IPS-18a (cell line): ENCODE measurements at regions not wholly inside any gene's neighbourhood (a gene's known extent, or its start where the extent isn't known, plus 50 kb on each side); places are given as distances from the start of the nearest gene placed in this dataset.

ENCODE experiments used
- H3K27ac ChIP-seq: one replicate; pipeline ENCODE4 v1.5.1; 2013; ENCODE audit warnings: low read length
- H3K27me3 ChIP-seq: one replicate; pipeline ENCODE4 v1.6.1; 2013; ENCODE audit warnings: mild to moderate bottlenecking, low read length; ENCODE audit not compliant: control insufficient read depth, insufficient read depth
- H3K36me3 ChIP-seq: one replicate; pipeline ENCODE4 v1.6.1; 2013; ENCODE audit warnings: low read depth, low read length; ENCODE audit not compliant: control insufficient read depth
- H3K4me1 ChIP-seq: one replicate; pipeline ENCODE4 v1.6.1; 2013; ENCODE audit warnings: low read depth, low read length; ENCODE audit not compliant: control insufficient read depth
- H3K4me3 ChIP-seq: one replicate; pipeline ENCODE4 v1.5.1; 2013; ENCODE audit warnings: low read length
- H3K9ac ChIP-seq: one replicate; pipeline ENCODE4 v1.6.1; 2013; ENCODE audit warnings: mild to moderate bottlenecking, low read length, moderate library complexity
- H3K9me3 ChIP-seq: one replicate; pipeline ENCODE4 v1.6.1; 2013; ENCODE audit warnings: low read depth, low read length; ENCODE audit not compliant: control insufficient read depth

- Histone ChIP-seq H3K36me3 (no peaks in the 10 kb centered on the region), H3K9me3 (no peaks in the 10 kb centered on the region), H3K27me3 (no peaks in the 10 kb centered on the region), H3K27ac (no peak overlapping the region), H3K4me3 (no peak overlapping the region), H3K9ac (no peak overlapping the region), H3K4me1 (no peaks in the 10 kb centered on the region)
Observed at GRCh38 chr2:125681976-125682805, 973.8 kb upstream of the GYPC start.

GRCh38 chr2:125684256-125684655 lies 971.7 kb upstream of the GYPC start:
- no peak overlapping the region for H3K9ac ChIP-seq

GRCh38 chr2:125684932-125685331 lies 971.0 kb upstream of the GYPC start:
- Histone ChIP-seq H3K9me3 (no peaks in the 10 kb centered on the region), H3K27ac (no peak overlapping the region), H3K36me3 (no peaks in the 10 kb centered on the region), H3K27me3 (no peaks in the 10 kb centered on the region), H3K4me3 (no peak overlapping the region), H3K4me1 (no peaks in the 10 kb centered on the region), H3K9ac (no peak overlapping the region)

More at GRCh38 chr2:125684256-125684655, 971.7 kb upstream of the GYPC start:
- H3K4me3 ChIP-seq = no peak overlapping the region
- H3K9me3 ChIP-seq = no peaks in the 10 kb centered on the region
- H3K27ac ChIP-seq = no peak overlapping the region
- H3K27me3 ChIP-seq = no peaks in the 10 kb centered on the region
- H3K4me1 ChIP-seq = no peaks in the 10 kb centered on the region
- no peaks in the 10 kb centered on the region for H3K36me3 ChIP-seq

- Histone ChIP-seq H3K27ac (no peak overlapping the region), H3K9ac (no peak overlapping the region)
Observed at GRCh38 chr2:125696560-125696959, 959.4 kb upstream of the GYPC start.

GRCh38 chr2:125698280-125698679 lies 957.7 kb upstream of the GYPC start:
- Histone ChIP-seq H3K27me3 (no peaks in the 10 kb centered on the region), H3K27ac (no peak overlapping the region), H3K9me3 (no peaks in the 10 kb centered on the region), H3K9ac (no peak overlapping the region), H3K4me1 (no peaks in the 10 kb centered on the region), H3K36me3 (no peaks in the 10 kb centered on the region), H3K4me3 (no peak overlapping the region)

More at GRCh38 chr2:125696560-125696959, 959.4 kb upstream of the GYPC start:
- H3K9me3 ChIP-seq = no peaks in the 10 kb centered on the region
- no peaks in the 10 kb centered on the region for H3K36me3 ChIP-seq
- no peaks in the 10 kb centered on the region for H3K27me3 ChIP-seq
- no peaks in the 10 kb centered on the region for H3K4me1 ChIP-seq
- no peak overlapping the region for H3K4me3 ChIP-seq

- Histone ChIP-seq H3K27me3 (no peaks in the 10 kb centered on the region), H3K4me3 (no peak overlapping the region), H3K27ac (no peak overlapping the region)
Observed at GRCh38 chr2:125701070-125701469, 954.9 kb upstream of the GYPC start.

GRCh38 chr2:125707611-125708010 lies 948.3 kb upstream of the GYPC start:
- Histone ChIP-seq H3K36me3 (no peaks in the 10 kb centered on the region), H3K9ac (no peak overlapping the region), H3K4me1 (no peaks in the 10 kb centered on the region), H3K4me3 (no peak overlapping the region), H3K27me3 (no peaks in the 10 kb centered on the region), H3K9me3 (no peaks in the 10 kb centered on the region), H3K27ac (no peak overlapping the region)

More at GRCh38 chr2:125701070-125701469, 954.9 kb upstream of the GYPC start:
- H3K4me1 ChIP-seq = no peaks in the 10 kb centered on the region
- no peaks in the 10 kb centered on the region for H3K9me3 ChIP-seq
- no peak overlapping the region for H3K9ac ChIP-seq
- no peaks in the 10 kb centered on the region for H3K36me3 ChIP-seq

- H3K9ac ChIP-seq = no peak overlapping the region
- H3K4me1 ChIP-seq = no peaks in the 10 kb centered on the region
- no peaks in the 10 kb centered on the region for H3K9me3 ChIP-seq
- no peaks in the 10 kb centered on the region for H3K27me3 ChIP-seq
- no peak overlapping the region for H3K4me3 ChIP-seq
- H3K27ac ChIP-seq = no peak overlapping the region
- no peaks in the 10 kb centered on the region for H3K36me3 ChIP-seq
Observed at GRCh38 chr2:125710561-125710960, 945.4 kb upstream of the GYPC start.

GRCh38 chr2:125711075-125711474 lies 944.9 kb upstream of the GYPC start:
- Histone ChIP-seq H3K36me3 (no peaks in the 10 kb centered on the region), H3K27me3 (no peaks in the 10 kb centered on the region), H3K4me1 (no peaks in the 10 kb centered on the region), H3K4me3 (no peak overlapping the region), H3K9me3 (no peaks in the 10 kb centered on the region), H3K9ac (no peak overlapping the region), H3K27ac (no peak overlapping the region)

- Histone ChIP-seq H3K4me3 (no peak overlapping the region), H3K27me3 (no peaks in the 10 kb centered on the region), H3K9ac (no peak overlapping the region), H3K4me1 (no peaks in the 10 kb centered on the region), H3K9me3 (no peaks in the 10 kb centered on the region), H3K36me3 (no peaks in the 10 kb centered on the region), H3K27ac (no peak overlapping the region)
Observed at GRCh38 chr2:125713533-125713932, 942.4 kb upstream of the GYPC start.

GRCh38 chr2:125721072-125721721 lies 934.8 kb upstream of the GYPC start:
- Histone ChIP-seq H3K27ac (no peak overlapping the region), H3K36me3 (no peaks in the 10 kb centered on the region), H3K4me3 (no peak overlapping the region)

GRCh38 chr2:125730921-125731320 lies 925.0 kb upstream of the GYPC start:
- no peak overlapping the region for H3K9ac ChIP-seq
- H3K4me3 ChIP-seq = no peak overlapping the region
- H3K27me3 ChIP-seq = no peaks in the 10 kb centered on the region
- no peaks in the 10 kb centered on the region for H3K36me3 ChIP-seq
- no peak overlapping the region for H3K27ac ChIP-seq
- H3K9me3 ChIP-seq = no peaks in the 10 kb centered on the region
- no peaks in the 10 kb centered on the region for H3K4me1 ChIP-seq

More at GRCh38 chr2:125721072-125721721, 934.8 kb upstream of the GYPC start:
- Histone ChIP-seq H3K9ac (no peak overlapping the region), H3K9me3 (no peaks in the 10 kb centered on the region), H3K27me3 (no peaks in the 10 kb centered on the region), H3K4me1 (no peaks in the 10 kb centered on the region)
